ENCODE measurements at regions not wholly inside any gene's neighbourhood (a gene's known extent, or its start where the extent isn't known, plus 50 kb on each side); places are given as distances from the start of the nearest gene placed in this dataset.
A peak's percentile ranks its signal among the peaks of the same experiment; 100 is the strongest.

DNA sequence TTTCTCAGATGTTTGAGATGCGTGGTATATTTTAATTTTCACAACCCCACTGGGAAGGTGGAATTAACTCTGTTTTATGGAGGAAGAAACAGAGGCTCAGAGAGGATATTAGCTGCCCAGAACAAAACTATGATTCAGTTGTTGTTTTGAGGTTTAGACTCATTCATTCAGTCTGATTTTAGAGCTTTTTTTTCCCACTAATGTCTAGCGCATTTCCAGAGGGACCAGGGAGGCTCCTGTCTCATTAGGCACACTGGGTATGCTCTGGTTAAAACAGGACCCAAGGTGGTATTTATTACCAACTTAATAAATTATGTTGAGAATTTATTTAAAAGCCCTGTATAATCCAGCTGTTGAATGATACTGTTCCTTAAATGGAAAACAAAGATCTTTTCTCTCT lies 272.0 kb upstream of the RGMA start:
- H3K36me3 ChIP-seq (ENCODE audit: control insufficient read depth, insufficient read depth, low read length), result no peaks in the 10 kb centered on the region

DNA sequence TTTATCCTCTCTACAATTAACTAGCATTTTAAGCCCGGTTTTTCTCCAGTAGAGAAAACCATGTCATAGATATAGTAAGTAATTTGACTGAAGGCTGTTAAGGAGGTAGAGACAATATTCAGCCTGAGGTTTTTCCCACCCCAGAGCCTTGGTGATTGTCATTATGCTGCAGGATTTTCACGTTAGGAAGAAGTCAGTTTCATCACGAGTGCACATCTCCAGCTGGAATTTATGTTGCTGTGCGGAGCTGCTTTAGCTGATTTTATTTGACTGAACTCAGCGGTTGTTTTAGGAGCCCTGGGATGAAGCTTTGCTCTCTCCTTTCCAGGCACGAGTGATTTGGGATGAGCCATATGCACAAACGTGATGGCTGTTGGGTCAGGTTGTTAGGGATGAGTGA lies 271.3 kb upstream of the RGMA start:
- Histone ChIP-seq H3K4ac (ENCODE audit: low read depth, low read length) (no peak overlapping the region), H3K27me3 (ENCODE audit: insufficient read depth, low read length, poor library complexity) (no peaks in the 10 kb centered on the region), H3K23ac (ENCODE audit: low read length) (no peak overlapping the region), H3K18ac (ENCODE audit: low read length) (no peak overlapping the region), H3K56ac (ENCODE audit: low read length) (no peak overlapping the region), H3K36me3 (ENCODE audit: control insufficient read depth, insufficient read depth, low read length) (no peaks in the 10 kb centered on the region), H2BK120ac (ENCODE audit: low read depth, low read length) (no peak overlapping the region), H3K4me3 (ENCODE audit: low read length) (no peak overlapping the region), H3K79me1 (ENCODE audit: low read length) (no peaks in the 10 kb centered on the region), H3K4me2 (ENCODE audit: low read length) (no peak overlapping the region), H3K27ac (ENCODE audit: low read depth, low read length) (no peak overlapping the region), H4K5ac (ENCODE audit: low read length) (no peak overlapping the region), H3K4me1 (ENCODE audit: control insufficient read depth, low read depth, low read length) (peaks cover 5% of the 10 kb centered on the region), H3K9ac (ENCODE audit: low read length) (no peak overlapping the region), H2AK5ac (ENCODE audit: low read length) (no peak overlapping the region), H2BK15ac (replicated peaks; ENCODE audit: low read depth) (no peak overlapping the region), H4K8ac (ENCODE audit: low read depth, low read length) (no peak overlapping the region), H2BK5ac (ENCODE audit: low read length) (no peak overlapping the region), H3K79me2 (ENCODE audit: control insufficient read depth, insufficient read depth, low read length) (no peaks in the 10 kb centered on the region)
- no peak for DNase-seq
- no CpG with 5 or more reads among the region's 7 CpGs for WGBS (ENCODE audit: extremely low coverage, insufficient coverage, low lambda C conversion rate)

More for the DNA sequence above, 272.0 kb upstream of the RGMA start:
- DNase-seq, result no peak
- H3K56ac ChIP-seq (ENCODE audit: low read length), result no peak overlapping the region
- H3K18ac ChIP-seq (ENCODE audit: low read length), result no peak overlapping the region
- H3K27ac ChIP-seq (ENCODE audit: low read depth, low read length), result no peak overlapping the region
- H3K4ac ChIP-seq (ENCODE audit: low read depth, low read length), result no peak overlapping the region
- H2BK5ac ChIP-seq (ENCODE audit: low read length), result no peak overlapping the region
- H3K4me2 ChIP-seq (ENCODE audit: low read length), result no peak overlapping the region
- H4K5ac ChIP-seq (ENCODE audit: low read length), result no peak overlapping the region
- H3K9ac ChIP-seq (ENCODE audit: low read length), result no peak overlapping the region
- no peak overlapping the region for H2AK5ac ChIP-seq (ENCODE audit: low read length)
- H3K79me2 ChIP-seq (ENCODE audit: control insufficient read depth, insufficient read depth, low read length), result no peaks in the 10 kb centered on the region
- peaks cover 5% of the 10 kb centered on the region for H3K4me1 ChIP-seq (ENCODE audit: control insufficient read depth, low read depth, low read length)
- H3K4me3 ChIP-seq (ENCODE audit: low read length), result no peak overlapping the region
- WGBS (ENCODE audit: extremely low coverage, insufficient coverage, low lambda C conversion rate), result no CpG with 5 or more reads among the region's 2 CpGs
- H3K27me3 ChIP-seq (ENCODE audit: insufficient read depth, low read length, poor library complexity), result no peaks in the 10 kb centered on the region
- no peak overlapping the region for H2BK15ac ChIP-seq (replicated peaks; ENCODE audit: low read depth)
- H3K23ac ChIP-seq (ENCODE audit: low read length), result no peak overlapping the region
- H4K8ac ChIP-seq (ENCODE audit: low read depth, low read length), result no peak overlapping the region
- H2BK120ac ChIP-seq (ENCODE audit: low read depth, low read length), result no peak overlapping the region
- H3K79me1 ChIP-seq (ENCODE audit: low read length), result no peaks in the 10 kb centered on the region

DNA sequence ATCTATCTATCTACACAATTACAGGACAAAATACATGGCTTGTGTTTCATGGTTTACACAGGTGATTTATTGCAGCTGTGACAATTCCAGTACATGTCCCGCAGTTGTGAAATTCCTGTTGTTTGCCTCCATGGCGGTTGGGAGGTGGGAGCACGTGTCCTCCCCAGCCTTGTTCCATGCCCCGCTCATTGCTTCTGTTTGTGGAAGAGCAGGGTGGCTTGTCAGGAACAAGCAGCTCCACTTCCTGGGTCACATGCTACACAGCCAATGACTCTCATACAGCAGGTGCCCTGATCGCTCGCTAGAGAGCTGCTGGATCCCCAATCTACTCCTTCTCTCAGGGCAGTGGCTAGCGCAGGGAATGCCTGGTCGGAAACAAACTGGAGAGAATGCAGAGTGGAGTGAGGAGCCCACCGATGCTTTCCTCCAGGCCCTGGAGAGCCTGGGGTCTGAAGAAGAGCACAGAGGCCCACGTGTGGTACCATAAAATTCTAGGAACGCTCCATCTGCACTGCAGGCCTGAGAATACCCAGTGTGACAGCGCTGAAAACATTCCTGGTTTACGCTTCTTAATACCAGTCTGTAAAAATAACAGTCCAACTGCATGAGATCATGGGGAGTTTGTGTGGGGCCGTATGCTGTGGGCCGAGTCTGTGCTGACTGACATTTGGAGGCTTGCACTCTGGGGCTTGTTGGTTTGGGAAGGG lies 270.6 kb upstream of the RGMA start:
- Histone ChIP-seq H3K4me1 (ENCODE audit: control insufficient read depth, low read depth, low read length) (peaks cover 5% of the 10 kb centered on the region), H3K4ac (ENCODE audit: low read depth, low read length) (no peak overlapping the region), H3K36me3 (ENCODE audit: control insufficient read depth, insufficient read depth, low read length) (no peaks in the 10 kb centered on the region), H4K8ac (ENCODE audit: low read depth, low read length) (no peak overlapping the region), H2BK5ac (ENCODE audit: low read length) (no peak overlapping the region), H2BK120ac (ENCODE audit: low read depth, low read length) (no peak overlapping the region), H3K4me3 (ENCODE audit: low read length) (no peak overlapping the region), H2BK15ac (replicated peaks; ENCODE audit: low read depth) (no peak overlapping the region), H3K27ac (ENCODE audit: low read depth, low read length) (no peak overlapping the region), H3K27me3 (ENCODE audit: insufficient read depth, low read length, poor library complexity) (no peaks in the 10 kb centered on the region), H4K5ac (ENCODE audit: low read length) (no peak overlapping the region), H3K23ac (ENCODE audit: low read length) (no peak overlapping the region), H3K18ac (ENCODE audit: low read length) (no peak overlapping the region), H2AK5ac (ENCODE audit: low read length) (no peak overlapping the region), H3K9ac (ENCODE audit: low read length) (no peak overlapping the region), H3K79me1 (ENCODE audit: low read length) (no peaks in the 10 kb centered on the region), H3K79me2 (ENCODE audit: control insufficient read depth, insufficient read depth, low read length) (no peaks in the 10 kb centered on the region), H3K56ac (ENCODE audit: low read length) (no peak overlapping the region), H3K4me2 (ENCODE audit: low read length) (no peak overlapping the region)
- DNase-seq, result no peak
- WGBS (ENCODE audit: extremely low coverage, insufficient coverage, low lambda C conversion rate), result no CpG with 5 or more reads among the region's 15 CpGs

DNA sequence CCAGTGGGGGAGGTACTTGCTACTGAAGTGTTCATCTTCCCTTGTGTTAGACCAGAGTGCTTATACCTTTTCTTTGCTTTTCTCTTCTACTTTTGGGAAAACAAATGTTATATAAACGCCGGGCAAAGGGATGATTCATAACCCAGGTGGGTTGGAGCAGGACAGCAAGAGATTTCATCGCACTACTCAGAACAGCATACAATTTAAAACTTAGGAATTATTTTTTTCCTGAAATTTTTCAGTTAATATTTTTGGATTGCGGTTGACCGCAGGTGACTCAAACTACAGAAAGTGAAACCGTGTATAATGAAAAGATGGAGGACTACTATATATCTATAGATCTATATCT lies 270.0 kb upstream of the RGMA start:
- Histone ChIP-seq H3K56ac (ENCODE audit: low read length) (no peak overlapping the region), H4K5ac (ENCODE audit: low read length) (no peak overlapping the region), H3K79me1 (ENCODE audit: low read length) (no peaks in the 10 kb centered on the region), H3K27ac (ENCODE audit: low read depth, low read length) (no peak overlapping the region), H2BK5ac (ENCODE audit: low read length) (no peak overlapping the region), H2AK5ac (ENCODE audit: low read length) (no peak overlapping the region), H3K18ac (ENCODE audit: low read length) (no peak overlapping the region), H3K4me1 (ENCODE audit: control insufficient read depth, low read depth, low read length) (peaks cover 5% of the 10 kb centered on the region), H3K23ac (ENCODE audit: low read length) (no peak overlapping the region), H3K27me3 (ENCODE audit: insufficient read depth, low read length, poor library complexity) (no peaks in the 10 kb centered on the region), H3K4me3 (ENCODE audit: low read length) (no peak overlapping the region), H2BK15ac (replicated peaks; ENCODE audit: low read depth) (no peak overlapping the region), H3K9ac (ENCODE audit: low read length) (no peak overlapping the region), H3K36me3 (ENCODE audit: control insufficient read depth, insufficient read depth, low read length) (no peaks in the 10 kb centered on the region), H3K4me2 (ENCODE audit: low read length) (no peak overlapping the region), H4K8ac (ENCODE audit: low read depth, low read length) (no peak overlapping the region), H3K79me2 (ENCODE audit: control insufficient read depth, insufficient read depth, low read length) (no peaks in the 10 kb centered on the region), H3K4ac (ENCODE audit: low read depth, low read length) (no peak overlapping the region), H2BK120ac (ENCODE audit: low read depth, low read length) (no peak overlapping the region)
- DNase-seq, result no peak
- WGBS (ENCODE audit: extremely low coverage, insufficient coverage, low lambda C conversion rate), result no CpG with 5 or more reads among the region's 6 CpGs

DNA sequence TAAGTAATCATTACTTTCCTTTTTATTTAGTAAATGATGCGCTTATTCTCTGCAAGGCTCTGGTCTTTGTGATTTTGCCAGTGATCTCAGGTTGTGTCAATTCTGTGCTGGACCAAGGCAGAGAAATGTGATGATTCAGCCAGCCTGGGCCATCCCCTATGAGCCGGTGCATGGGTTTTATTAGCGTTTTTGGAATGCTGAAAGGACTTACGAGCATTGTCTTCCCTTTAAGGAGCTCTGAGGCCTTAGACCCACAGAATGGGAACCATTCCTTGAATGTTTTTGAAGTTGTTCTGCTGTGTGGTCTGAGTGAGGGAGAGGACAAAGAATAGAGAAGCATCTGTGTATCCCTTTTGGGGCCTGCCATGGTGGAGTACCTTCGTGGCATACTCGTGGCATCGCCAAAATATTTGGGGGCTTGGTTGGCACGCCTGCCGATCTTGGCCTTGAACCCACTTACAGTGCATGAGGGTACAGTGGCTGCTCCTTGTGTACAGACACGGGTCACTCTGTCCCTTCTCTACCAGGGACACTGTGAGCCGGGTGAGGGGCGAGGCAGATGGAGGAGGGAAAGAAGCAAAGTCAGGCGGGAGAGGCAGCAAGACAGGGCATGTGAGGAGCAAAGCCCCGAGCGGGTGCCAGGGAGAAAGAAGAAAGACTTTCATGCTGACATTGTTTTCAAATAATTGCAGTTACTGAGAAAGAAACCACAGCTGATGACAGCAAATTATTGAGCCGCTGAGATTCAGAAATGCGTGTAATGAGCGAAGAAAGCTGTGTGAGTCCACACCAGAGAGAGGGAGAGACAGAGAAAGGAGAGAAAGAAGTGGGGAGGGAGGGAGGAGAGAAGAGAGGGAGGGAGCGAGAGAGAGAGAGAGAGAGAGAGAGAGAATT lies 269.4 kb upstream of the RGMA start:
- Histone ChIP-seq H3K18ac (ENCODE audit: low read length) (no peak overlapping the region), H3K4me3 (ENCODE audit: low read length) (no peak overlapping the region), H3K4me2 (ENCODE audit: low read length) (no peak overlapping the region), H2AK5ac (ENCODE audit: low read length) (no peak overlapping the region), H4K5ac (ENCODE audit: low read length) (no peak overlapping the region), H2BK120ac (ENCODE audit: low read depth, low read length) (no peak overlapping the region), H3K9ac (ENCODE audit: low read length) (no peak overlapping the region), H2BK5ac (ENCODE audit: low read length) (no peak overlapping the region), H2BK15ac (replicated peaks; ENCODE audit: low read depth) (no peak overlapping the region), H3K4ac (ENCODE audit: low read depth, low read length) (no peak overlapping the region), H3K79me2 (ENCODE audit: control insufficient read depth, insufficient read depth, low read length) (no peaks in the 10 kb centered on the region), H3K27me3 (ENCODE audit: insufficient read depth, low read length, poor library complexity) (no peaks in the 10 kb centered on the region), H3K27ac (ENCODE audit: low read depth, low read length) (no peak overlapping the region), H3K4me1 (ENCODE audit: control insufficient read depth, low read depth, low read length) (peaks cover 5% of the 10 kb centered on the region), H3K79me1 (ENCODE audit: low read length) (no peaks in the 10 kb centered on the region), H3K36me3 (ENCODE audit: control insufficient read depth, insufficient read depth, low read length) (no peaks in the 10 kb centered on the region), H4K8ac (ENCODE audit: low read depth, low read length) (no peak overlapping the region), H3K56ac (ENCODE audit: low read length) (no peak overlapping the region), H3K23ac (ENCODE audit: low read length) (peak overlapping the region; percentile 45)
- no CpG with 5 or more reads among the region's 19 CpGs for WGBS (ENCODE audit: extremely low coverage, insufficient coverage, low lambda C conversion rate)
- DNase-seq, result no peak
